NCI-H510A (cell line): ENCODE measurements at regions not wholly inside any gene's neighbourhood (a gene's known extent, or its start where the extent isn't known, plus 50 kb on each side); places are given as distances from the start of the nearest gene placed in this dataset.
"Not testable (repeated sequence)": the region's sequence is repeated elsewhere in the genome, so short reads cannot be mapped to it uniquely, and the experiment has no call there.

Experiments used
- DNase-seq: peaks from one replicate; lab custom pipeline; 2025; lab: John Stamatoyannopoulos, UW

- DNase-seq = no peak
These were observed 265.0 kb upstream of the NPSR1 start for GRCh38 chr7:34392972-34393371.

DNA sequence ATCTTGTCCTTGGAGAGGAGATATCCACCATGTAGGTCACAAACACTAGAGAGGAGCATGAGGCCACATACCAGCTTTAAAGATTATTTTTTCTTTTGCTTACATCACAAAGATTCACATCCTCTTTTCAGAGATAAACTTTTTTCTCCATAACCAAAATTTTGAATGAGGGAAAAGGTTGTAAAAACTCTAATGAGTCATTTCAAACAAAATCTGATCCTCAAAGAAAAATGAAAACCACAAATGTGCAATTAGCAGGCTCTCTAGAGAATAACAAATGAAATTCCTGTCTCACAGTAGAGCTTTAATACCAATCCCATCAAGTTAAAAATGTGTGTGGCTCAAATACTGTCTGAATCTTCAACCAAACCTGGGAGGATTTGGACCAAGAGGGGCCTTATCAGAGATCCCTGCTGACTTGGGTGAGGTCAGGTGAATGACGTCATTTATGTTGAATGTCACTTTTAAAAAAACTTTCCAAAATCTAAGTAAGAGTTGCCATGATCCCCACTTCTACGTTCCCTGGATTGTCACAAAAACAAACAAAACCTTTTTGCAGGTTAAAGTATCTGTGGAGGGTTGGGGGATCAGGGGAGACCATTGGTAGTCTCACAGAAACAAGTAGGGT lies 261.5 kb upstream of the NPSR1 start:
- DNase-seq = no peak

GRCh38 chr7:34401776-34402175 lies 256.2 kb upstream of the NPSR1 start:
- no peak for DNase-seq

DNA sequence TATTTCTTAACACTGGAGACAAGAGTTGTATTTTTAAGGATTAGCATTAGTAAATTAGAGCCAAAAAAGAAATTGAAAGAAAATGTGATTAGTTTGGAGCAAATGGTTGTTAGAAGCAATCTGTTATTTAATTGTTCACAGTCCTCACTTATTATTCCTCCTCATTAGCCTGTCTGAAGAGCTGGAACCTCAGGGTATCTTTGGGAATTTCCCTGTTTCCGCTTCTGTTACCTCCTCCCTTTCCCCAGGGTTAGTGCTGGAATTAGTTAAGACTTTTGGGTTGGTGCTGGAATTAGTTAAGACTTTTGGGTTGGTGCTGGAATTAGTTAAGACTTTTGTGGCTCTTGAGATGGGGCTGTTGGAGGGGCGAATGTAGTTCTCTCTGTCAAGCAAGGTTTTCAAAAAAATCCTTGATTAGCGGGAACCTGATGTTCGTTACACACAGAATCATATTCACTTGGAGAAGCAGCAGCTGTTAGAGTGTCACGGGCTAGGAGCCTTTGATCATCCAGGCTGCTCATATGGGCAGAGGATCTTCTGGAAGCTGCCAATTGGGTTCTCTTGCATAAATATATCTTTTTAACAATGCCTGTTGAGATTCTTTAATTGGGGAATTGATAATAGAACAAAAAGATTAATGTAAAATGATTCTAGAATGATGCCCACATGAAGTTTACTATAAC lies 251.0 kb upstream of the NPSR1 start:
- no peak for DNase-seq

GRCh38 chr7:34407586-34407985 lies 250.4 kb upstream of the NPSR1 start:
- DNase-seq = no peak

- no peak for DNase-seq
These were observed 240.2 kb upstream of the NPSR1 start for GRCh38 chr7:34417781-34418180.

GRCh38 chr7:34421526-34421925 lies 236.5 kb upstream of the NPSR1 start:
- no peak for DNase-seq

GRCh38 chr7:34425194-34425593 lies 232.8 kb upstream of the NPSR1 start:
- DNase-seq = no peak

DNA sequence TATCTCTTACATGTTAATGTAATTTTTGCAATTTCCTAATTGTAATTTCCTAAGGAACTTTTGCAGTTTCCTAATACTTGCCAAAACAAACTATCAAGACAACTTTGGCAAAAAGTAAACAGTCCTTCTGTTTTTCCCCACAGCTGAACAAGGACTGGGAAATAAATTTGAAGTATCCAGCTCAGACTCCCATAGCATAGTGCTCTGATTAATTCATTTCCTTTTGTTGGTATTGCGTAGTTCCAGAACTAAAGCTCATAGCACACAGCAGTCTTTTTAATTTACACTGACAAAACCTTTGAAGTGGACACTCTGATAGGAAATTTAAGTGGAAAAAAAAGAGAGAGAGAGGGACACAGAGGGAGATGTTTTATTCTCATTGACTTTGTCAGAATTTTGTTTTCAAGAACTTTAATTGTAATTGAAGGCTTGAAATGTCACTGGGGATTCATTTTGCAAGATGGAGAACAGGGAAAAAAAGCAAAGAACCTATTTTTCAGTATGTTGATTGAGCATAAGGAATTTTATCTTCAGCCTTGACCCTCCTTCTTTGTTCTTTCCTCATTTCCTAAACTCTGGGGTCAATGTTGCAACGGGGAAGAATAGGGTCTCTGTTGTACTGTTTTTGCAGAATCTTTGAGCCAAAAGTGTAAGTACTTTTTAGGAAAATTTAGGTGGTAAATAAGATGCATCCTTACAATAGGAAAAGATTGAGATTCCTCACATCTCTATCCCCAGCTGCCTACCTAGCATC lies 232.2 kb upstream of the NPSR1 start:
- no peak for DNase-seq

DNA sequence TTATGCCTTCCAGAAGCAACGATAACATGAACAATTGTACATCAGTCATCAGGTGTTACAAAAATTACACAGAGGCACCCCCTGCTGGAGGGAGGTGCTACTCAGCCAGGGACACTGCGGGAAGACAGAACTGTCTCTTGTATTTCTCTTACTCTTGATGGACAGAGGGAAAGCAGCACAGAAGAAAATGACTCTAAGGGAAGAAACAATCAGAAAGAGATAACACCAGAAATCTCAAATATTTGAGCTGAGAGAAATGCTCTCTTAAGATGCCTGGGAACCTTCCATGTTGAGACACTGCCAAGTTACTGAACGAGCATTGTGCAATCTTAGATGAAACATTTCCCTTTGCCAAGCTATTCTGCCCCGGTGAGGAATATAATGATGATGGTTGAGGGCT lies 227.6 kb upstream of the NPSR1 start:
- no peak for DNase-seq

DNA sequence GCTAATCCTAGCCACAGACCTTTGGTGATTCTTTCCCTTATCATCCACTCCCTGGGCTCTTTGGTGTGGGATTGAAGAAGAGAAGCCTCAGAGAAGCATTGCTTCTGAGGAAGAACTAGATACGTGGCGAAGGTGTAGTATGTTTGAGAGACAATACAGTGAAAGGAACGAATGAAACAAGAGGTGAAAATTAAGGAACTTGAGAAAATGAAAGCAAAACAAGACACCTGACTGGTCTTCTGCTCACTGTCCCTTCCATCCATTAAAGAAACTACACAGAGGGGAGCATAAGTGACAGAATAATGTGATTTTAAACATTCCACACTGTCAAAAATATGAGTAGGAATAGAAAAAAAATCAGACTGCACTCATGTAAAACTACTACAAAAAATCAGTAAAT lies 219.6 kb upstream of the NPSR1 start:
- no peak for DNase-seq

- DNase-seq = no peak
These were observed 212.4 kb upstream of the NPSR1 start for GRCh38 chr7:34445653-34446052.

GRCh38 chr7:34448531-34448930 lies 209.5 kb upstream of the NPSR1 start:
- not testable (repeated sequence) for DNase-seq

- DNase-seq = no peak
These were observed 208.3 kb upstream of the NPSR1 start for GRCh38 chr7:34449765-34450164.

DNA sequence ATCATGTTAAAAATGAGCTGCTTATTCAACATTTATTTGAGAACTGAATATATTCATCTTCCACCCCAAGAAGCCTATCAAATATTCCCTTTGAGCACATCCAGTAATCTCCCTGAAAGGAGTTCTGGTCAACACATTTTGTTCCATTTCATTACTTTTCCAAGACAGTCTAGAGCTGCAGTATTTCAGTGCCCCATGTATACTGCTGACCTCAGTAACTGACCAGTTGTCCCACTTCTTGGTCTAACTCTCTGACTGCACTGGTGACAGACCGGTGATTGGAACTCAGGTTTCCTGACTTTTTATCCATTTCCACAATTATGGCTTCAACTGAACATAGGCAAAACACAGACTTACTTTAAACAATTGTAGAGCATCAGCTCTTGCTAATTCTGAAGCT lies 206.8 kb upstream of the NPSR1 start:
- DNase-seq = no peak

- no peak for DNase-seq
These were observed 206.1 kb upstream of the NPSR1 start for GRCh38 chr7:34451923-34452322.

DNA sequence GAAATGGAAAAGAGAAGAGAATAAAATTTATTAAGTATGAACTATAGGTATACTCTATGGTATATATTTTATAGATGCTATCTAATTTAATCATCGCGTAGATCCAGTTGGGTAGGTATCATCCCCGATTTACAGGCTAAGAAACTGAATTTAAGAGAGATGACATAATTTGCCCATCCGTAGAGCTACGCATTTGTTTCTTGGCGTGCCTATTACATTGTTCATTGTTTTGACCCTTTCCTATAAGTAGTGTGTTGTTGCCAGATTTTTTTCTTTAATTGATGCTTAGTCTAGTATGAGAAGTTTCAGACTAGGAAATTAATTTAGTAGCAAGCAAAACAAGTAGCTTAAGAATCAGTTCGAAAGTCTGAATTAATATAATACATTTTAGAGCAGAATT lies 205.7 kb upstream of the NPSR1 start:
- no peak for DNase-seq

DNA sequence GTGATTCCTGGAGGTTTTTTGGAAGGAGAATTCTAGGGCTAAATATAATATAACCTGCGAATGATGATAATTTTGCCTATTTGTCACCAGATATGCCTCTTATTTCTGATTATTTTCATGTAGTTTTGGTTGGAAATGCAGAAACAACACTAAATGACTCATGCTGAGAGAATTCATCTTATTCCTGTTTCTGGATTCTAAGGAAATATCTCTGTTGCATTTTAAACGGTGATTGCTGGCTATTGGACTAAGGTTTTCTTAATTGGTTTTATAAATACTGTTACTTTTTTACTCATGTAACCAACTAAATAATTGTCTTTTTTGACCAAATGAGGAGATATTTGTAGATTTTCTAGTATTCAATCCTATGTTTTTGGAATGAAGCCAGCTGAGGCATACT lies 204.9 kb upstream of the NPSR1 start:
- DNase-seq = no peak

- DNase-seq = no peak
These were observed 203.6 kb upstream of the NPSR1 start for GRCh38 chr7:34454381-34454780.

GRCh38 chr7:34457329-34457728 lies 200.7 kb upstream of the NPSR1 start:
- DNase-seq = no peak

GRCh38 chr7:34463830-34464229 lies 194.2 kb upstream of the NPSR1 start:
- no peak for DNase-seq

DNA sequence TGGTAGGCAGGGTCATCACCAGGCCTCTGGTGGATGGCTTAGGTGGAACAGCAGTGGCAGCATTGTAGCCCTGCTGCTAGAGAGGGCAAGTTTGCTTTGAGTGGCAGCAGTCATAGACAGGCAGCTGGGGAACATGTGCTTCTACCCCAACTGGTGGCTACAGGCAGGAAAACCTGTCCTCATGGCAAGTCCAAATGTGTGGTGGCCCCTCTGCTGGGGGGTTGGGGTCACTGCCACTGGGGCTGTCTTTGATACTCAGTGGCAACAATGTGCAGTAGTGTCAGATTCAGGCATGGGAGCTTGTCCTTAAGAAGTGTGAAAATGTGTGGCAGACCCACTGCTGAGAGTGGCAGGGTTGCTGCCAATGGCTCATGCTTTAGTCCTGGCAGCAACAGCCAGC lies 186.2 kb upstream of the NPSR1 start:
- DNase-seq = no peak

- no peak for DNase-seq
These were observed 171.6 kb upstream of the NPSR1 start for GRCh38 chr7:34486371-34486770.
